ENCODE measurements at regions not wholly inside any gene's neighbourhood (a gene's known extent, or its start where the extent isn't known, plus 50 kb on each side); places are given as distances from the start of the nearest gene placed in this dataset.
"Not testable (repeated sequence)": the region's sequence is repeated elsewhere in the genome, so short reads cannot be mapped to it uniquely, and the experiment has no call there.

DNA sequence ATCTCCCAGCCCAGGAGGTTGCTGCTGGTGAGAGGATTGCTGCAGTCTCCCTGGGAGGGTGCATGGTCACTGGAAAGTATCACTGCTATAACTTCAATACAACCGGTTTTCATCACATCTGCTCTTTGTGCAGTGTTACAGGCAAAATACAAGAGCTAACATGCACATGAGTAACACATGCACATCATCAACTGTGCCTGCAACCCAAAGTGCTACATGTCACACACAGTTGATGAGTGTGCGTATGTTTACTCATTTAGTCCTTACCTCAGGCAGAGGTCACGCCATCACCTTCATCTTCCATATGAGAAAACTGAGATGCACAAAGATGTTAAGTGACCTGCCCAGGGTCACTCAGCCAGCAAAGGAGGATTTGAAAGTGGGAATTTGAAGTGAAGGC lies 277.7 kb downstream of the FAM72C start:
- DNase-seq: no peak

DNA sequence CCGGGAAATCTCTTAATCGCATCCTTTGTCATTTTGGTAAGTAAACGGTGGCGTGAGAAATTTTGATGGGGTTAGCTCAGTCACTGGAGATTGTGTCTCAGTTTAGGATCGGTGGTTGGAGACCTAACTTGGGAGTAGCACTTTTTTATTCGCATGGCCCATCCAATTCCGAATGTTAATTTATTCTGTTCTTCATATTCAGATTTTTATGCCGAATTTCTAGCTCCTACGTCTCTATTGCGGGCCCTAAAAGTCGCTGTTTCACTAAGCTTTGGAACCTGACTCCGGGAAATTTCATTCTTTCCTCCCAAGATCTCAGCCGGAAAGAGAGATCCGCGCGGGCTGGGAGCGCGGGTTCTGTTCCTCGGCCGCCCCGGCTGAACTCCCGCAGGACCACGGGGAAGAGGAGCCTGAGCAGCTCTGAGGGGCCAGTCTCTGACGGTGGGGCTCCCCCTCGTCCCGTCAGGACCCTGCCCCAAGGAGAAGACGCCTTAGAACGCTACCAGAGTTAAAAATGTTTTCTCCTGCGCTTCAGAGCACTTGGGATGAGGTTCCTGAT lies 279.7 kb downstream of the FAM72C start:
- no peak for DNase-seq

DNA sequence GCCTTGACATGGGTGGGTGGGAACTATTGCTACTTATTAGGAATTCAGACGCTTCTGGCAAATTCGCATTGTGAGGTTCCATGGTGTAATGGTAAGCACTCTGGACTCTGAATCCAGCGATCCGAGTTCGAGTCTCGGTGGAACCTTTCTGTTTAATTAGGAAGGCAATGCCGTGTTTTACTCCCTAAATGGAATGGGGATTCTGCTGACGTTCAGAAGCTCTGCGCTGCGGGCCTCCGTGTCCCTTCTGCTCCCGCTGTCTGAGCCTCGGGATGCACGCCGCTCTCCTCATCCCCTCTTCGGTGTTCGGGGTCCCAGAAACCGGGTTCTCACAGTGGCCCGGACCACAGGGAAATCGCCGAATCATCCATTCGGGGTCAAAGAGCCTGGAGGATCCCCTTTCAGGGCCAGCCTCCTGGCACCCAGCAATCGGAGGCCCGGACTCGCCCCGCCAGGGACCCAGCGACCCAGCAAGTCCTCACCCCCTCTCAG lies 280.3 kb downstream of the FAM72C start:
- DNase-seq: no peak

DNA sequence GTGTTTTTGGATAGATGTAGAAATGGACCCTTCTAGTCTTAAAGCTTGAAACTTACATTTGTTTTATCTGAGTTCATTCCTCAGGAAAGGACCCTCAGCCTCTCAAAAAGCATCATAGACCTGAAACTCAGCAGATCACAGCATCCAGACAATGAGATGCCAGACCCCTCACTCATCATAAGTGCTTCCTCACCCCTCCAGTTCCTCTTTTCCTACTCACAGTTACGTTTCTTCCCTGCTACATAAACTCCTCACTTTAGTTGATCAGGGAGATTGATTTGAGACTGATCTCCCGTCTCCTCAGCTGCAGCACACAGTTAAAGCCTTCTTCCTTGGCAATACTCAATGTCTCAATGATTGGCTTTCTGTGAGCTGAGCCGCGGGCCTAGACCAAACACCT lies 282.0 kb downstream of the FAM72C start:
- no peak for DNase-seq

DNA sequence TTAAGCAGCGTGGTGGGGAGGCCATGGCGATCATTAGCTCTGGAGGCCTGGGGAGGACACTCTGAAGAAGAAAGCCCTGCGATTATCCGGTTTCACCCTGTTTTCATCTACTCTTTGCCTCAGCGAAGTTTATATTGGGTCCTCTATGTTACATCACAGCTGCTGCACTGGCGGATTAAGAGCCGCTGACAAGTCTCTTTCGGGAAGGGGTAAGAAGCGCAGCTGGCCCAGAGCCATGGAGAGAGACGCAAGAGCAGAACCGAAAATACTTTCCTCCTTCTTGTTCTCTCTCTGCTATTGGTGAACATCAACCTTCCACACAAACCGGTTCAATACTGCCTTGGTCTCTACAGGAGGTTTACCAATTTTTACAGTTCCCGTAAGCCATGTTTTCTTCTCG lies 291.5 kb downstream of the FAM72C start:
- no peak for DNase-seq

DNA sequence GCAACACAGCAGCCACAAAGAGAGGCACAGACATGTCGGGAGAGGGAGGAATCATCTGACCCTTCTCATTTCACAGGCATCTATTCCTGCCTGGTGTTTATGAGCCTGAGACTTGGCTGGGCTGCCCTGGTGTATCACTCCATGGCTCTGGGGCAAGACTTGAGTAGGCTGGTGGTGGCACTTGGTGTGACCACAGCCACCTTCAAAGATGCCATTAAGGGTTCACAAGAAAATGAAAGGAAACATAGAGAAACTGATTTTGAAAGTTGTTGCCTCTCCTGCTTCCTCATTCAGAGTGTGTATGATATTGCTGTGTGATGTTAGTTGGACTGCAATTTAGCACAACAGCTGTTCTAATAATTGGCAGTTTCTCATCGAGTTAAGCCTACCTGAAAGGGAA lies 298.8 kb downstream of the FAM72C start:
- DNase-seq: no peak

DNA sequence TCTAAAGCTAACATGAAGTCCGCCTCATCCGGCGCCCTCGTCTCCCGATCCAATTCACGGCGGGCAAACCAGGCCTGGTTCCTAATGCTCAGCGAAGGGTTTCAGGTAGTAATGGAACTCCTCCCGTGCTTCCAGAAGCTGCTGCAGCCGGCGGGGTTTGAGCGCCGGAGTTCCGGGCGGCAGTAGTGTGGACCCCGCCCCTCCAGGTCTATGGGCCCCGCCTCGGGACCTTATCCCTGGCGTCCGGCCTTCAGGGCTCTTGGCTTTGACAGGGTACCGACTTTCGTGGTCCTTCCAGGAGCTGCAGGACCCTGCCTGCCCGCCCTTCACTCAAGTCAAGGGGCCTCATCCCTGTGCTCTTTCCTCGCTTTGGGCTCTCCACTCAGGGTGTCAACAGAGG lies 304.1 kb downstream of the FAM72C start:
- no peak for DNase-seq

DNA sequence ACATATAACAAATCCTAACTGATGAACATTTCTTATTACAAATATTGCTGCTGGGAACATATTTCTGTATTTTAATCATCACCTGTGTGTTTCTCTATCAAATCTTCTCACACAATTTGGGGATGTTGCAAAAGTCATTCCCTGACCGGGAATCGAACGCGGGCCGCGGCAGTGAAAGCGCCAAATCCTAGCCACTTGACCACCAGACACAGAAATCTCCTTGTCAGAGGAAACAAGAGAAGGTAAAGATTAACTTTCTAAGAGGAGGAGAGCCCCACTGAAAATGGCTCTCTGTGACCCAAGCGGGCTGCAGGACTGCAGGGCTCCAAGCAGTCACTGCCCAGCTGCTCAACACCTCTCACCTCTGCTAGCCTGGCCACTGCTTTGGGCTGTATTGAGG lies 304.9 kb downstream of the FAM72C start:
- no peak for DNase-seq

DNA sequence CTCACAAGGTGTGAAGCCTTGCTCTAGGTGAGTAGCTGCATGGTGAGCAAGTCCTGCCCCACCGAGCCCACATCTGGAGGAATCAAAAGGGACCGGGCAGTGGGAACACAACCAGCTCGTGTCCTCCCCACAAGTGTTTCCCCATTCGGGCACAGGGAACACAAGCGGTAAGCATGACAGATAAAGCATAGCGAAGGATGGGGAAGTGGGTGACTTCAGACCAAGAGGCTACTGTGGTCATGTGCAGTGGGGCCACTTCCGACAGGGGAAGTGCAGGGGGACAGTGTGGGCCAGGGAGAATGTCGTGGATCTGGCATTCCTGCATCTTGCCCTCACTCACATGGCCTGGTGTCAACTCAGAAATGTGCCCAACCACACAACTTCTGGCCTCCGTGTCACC lies 306.2 kb downstream of the FAM72C start:
- no peak for DNase-seq

DNA sequence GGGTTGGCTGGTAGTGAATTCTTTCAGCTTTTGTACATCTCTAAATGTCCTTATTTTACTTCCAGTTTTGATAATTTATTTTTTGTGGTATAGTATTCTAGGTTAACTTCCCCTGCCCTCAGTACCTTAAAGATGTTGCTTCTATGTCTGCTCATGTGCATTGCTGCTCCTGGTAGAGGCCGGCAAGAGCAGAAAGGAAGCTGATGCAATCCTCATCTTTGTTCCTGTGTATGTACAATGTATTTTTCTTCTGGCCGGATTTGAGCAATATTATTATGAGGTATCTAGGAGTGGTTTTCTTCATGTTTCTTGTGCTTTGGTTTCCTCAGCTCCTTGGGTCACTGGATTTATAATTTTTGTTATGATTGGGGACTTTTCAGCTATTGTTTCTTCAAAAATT lies 308.7 kb downstream of the FAM72C start:
- DNase-seq: not testable (repeated sequence)

DNA sequence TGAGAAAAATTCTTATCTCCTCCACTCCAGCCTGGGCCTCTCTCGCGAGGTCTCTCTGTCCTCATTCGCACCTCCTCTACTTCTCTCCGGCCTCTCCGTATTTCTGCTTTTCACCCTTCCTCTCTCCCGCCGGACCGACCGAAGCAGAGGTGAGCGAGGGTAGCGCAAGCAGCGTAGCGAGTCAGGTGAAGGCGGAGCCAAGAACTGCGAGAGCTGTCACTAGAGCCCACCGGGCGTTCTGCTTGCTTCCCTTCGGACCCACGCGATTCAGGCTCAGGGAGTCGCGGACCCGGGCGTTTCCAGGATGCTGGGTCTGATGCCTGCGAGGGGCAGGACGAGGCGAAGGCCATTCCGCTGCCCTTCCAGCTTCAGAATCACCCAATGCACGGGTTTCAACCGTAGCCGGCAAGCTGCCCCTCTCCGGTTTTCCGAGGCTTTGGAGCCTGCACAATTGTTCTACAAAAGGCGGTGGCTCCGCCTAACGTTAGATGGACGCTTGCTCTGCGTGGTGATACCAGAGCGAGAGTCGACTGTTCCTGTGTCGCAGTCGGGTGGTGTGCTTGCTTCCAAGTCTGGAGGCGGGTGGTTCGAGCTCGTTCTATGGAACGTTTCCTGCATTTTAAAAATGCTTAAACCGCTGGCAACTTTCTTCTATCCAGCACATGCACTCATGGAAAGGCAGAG lies 310.2 kb downstream of the FAM72C start:
- peak; percentile 25 for DNase-seq

DNA sequence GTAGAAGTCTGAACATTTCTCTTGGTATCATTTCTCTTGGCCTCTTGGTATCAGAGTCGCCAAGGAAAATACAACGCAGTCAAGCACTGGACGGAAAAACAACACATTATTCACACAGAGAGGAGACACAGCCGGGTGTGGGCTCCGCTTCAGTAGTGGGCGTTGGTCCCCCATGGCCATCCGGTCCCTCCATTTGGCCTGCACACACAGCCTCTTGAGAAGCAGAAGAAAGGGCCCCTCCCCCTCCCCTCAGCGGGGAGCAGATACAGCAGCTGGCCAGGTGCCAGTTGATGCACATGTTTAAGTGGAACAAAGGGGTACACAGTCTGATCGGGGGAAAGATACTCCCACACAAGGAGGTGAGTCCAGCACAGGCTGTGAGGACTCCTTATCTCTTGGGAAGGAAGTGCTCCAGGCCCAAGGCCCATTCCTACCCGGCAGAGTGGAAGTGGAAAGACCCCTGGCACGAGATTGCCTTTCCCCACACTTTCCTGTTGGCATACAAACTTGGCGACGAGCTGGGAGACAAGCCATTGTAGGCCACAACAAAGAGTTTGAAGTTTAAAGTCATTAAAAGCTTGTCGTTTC lies 311.3 kb downstream of the FAM72C start:
- no peak for DNase-seq

DNA sequence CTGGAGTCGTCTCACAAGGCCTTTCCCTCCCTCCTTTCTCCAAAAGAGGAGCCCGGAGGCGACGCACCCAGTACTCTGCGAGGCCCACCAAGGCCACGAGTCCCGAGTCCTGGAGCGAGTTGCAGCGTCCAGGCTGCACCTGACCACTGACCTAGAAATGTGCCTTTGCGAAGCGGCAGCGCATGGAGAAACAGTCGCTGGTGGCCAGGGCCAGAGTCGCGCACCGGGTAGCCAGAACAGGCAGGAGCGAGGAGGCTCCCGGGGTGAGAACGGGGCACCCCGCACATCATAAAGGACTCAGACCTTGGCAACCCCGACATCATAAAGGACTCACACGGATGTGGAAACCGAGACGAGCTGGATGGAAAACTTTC lies 318.4 kb downstream of the FAM72C start:
- DNase-seq: no peak

DNA sequence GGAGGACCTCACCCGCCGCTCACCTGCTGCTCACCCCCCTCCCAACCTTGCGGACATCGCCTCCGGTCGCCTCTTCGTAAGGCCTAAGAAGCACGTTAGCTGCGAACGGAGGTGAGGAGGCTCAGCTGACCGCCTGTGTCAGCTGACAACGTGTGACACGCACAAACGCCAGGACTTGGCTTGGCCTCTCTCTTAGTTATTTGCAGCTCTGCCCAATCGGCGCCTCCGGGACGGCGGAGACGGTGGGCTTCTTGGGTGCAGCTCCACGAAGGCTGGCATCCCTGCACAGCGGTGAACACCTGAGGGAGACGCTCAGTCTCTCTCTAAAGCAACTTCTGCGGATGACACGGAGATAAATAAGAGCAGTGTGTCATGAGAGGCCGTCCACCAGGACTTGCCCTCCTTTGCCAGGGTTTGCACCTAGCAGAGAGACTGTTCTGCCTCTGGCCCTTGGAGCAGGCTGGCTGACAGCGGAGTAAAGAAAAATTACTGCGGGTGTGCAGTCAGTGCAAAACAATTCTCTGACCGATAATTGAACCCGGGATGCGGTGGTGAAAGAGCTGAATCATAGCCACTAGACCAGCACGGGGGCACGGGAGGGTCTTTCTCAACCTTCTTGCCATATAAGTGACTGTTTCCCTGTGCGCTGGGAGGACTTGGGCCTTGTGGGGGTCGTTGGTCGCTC lies 318.9 kb downstream of the FAM72C start:
- DNase-seq: no peak

DNA sequence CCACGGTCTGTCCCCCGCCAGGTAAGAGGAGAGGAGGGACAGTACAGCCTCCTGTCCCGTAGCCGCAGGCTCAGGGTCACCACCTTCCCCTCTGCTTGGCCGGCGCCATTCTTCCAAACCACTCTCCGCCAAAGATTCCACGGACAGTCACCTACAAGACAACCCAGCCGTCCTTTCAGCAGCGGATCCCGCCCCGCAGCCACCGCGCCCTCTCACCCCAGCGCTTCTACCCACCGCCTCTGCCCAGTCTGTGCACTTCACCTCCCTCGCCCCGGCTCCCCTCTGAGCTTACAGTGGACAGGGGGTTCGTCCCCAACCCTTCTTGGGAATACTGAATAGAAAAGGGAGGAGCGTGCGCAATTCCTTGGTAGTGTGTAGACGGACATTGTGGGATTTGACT lies 319.6 kb downstream of the FAM72C start:
- DNase-seq: no peak

DNA sequence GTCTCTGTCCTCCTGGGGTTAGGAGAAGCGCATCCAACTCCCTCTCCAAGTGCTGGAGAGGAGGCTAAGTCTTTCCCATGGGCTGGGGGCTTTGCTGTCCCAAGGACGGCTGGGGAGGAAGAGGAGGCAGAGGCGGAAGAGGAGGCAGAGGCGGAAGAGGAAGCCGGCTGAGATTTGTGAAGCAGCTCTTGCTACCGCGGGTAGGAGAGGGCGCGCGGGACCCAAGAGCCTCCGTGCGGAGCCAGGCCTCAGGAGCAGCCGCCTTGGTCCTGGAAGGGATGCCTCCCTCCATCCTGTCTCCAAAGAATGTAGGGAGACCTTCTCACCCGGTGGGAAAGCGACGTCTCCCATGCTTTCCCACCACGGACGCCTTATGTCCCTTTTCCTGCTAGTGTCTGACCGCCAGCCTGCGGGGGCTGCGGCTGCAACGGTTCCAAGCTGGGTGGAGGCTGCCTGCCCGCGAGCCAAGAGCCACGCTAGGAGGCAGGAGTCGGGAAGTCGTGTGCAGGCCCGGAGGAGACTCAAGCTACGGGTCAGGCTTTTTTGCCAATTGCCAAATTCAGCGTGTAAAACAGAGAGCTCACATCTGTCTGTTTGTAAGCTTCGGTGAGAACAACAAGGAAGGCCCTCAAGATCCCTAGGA lies 320.3 kb downstream of the FAM72C start:
- no peak for DNase-seq

DNA sequence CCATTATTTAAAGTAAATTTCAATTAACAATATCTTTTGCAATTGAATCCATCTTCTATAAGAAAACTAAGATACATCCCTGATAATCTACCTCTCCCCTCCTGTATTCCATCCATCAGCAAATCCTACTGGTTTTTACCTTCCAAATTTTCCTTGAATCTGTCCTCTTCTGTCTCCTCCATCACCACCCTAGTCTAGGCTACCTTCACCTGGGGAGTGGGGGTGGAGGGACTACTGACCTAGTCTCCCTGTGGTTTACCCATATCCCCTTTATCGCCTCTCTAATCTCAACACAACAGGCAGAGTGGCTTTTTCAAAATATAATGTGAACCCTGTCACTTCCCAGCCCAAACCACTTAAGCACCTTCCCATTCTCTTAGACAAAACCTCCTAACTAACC lies 327.8 kb downstream of the FAM72C start:
- DNase-seq: not testable (repeated sequence)

DNA sequence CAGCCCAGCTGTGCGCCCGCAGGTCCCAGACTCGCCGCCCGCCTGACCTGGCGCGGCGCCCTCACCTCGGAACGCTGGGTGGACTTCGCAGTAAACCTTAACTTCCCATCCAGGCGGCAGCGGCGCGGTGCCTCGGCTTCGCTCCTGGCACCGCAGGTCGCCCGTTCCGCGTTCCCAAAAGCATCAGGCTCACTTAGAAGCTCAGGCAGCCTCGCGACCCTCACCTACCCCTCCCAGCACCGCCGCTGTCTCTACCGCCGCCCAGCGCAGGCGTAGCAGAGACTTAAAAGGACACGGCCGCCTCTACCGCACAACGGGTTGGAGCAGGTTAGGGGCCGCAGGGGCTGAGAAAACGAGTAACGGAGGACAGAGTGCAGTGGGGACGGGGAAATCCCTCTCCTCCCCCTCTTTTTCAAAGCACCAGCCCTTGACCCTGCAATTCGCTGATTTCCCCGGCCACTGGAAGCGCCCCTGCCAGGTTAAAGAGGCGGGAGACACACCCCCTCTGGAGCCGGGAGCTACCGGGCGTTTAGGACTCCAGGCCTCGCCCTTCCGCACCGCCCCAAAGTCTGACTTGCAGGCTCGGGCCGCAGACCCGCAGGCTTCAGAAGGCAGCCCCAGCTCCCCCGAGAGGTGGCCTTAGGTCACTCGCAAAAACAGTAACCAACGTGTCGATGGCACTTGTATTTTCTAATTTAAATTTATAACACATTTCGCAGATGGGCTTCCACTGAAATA lies 328.5 kb downstream of the FAM72C start:
- peak; percentile 24 for DNase-seq

DNA sequence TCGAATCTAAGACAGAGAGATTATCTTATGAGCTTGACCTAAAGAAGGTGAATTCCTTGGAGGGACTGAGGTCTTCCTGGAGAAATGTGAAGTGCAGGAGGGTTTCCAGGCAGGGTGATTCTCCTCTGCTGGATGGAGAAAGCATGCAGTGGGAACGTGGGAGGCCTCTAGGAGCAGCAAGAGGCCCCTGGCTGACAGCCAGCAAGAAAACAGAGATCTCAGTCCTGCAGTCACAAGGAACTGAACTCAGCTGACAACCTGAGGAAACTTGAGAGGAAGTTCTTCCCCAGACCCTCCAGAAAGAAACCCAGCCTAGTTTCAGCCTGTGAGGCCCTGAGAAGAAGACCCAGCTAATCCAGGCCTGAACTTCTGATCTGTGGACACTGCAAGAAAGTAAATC lies 345.9 kb downstream of the FAM72C start:
- no peak for DNase-seq

DNA sequence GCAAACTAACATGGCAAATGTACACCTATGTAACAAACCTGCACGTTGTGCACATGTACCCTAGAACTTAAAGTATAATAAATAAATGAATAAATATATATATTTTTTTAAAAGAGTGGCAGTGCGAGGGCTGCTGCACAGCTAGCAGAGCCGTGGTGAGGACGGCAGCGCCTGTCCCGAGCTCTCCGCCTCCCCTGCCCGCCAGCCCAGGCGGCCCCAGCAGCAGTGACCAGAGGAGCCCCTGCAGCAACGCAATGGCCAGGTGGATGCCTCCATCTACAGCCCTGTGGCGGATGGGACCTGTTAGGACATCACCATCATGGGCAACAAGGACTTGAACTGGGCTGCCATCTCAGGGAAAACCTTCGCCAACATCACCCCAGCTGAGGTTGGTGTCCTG lies 351.9 kb downstream of the FAM72C start:
- DNase-seq: no peak

DNA sequence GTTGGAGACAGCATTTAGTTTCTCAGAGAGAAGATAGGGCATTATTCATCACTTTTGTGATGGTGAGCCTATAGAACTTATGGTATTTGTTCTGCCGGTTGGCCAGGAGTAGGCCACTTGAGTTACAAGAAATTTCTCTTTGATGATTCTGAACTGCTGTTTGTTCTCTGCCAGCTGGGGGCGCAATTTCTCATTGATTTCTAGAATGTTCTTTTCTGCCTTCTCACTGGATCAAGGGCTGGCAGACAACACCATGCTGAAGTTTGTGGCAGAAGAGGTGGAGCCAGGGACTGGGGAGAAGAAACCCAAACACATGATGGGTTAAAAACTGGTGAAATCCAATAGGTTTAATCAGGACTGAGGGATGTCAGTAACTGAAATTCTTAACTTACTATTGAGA lies 360.6 kb downstream of the FAM72C start:
- no peak for DNase-seq

DNA sequence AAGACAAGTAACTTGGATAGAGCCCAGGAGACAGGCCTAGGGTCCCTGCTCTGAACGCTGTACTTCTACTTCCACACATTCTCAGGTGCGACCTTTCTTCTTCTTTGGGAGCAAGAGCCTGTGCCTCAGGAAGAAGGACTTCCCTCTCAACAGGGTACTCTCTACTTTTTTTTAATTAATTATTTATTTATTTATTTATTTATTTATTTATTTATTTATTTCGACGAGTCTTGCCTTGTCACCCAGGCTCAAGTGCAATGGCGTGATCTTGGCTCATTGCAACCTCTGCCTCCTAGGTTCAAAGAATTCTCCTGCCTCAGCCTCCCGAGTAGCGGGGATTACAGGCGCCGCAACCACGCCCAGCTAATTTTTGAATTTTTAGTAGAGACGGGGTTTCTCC lies 361.6 kb downstream of the FAM72C start:
- DNase-seq: no peak
